Thymus (tissue), 11 donors: ENCODE measurements at regions not wholly inside any gene's neighbourhood (a gene's known extent, or its start where the extent isn't known, plus 50 kb on each side); places are given as distances from the start of the nearest gene placed in this dataset.

ENCODE experiments used
- DNase-seq, 9 donors: peaks; one replicate each; pipeline ENCODE4 v3.0.0-alpha.2; 2013; ENCODE audit warnings: low spot score in 9 of 9, low read depth in 6 of 9, missing footprints in 1 of 9
- H3K27ac ChIP-seq, 2 donors: one replicate each; pipeline ENCODE4 v1.5.1; 2013; ENCODE audit warnings: control low read depth in 1 of 2, low read depth in 1 of 2, low read length in 1 of 2, mild to moderate bottlenecking in 1 of 2, moderate library complexity in 1 of 2
- H3K27me3 ChIP-seq, 2 donors: one replicate each; pipeline ENCODE4 v1.5.1; 2013; ENCODE audit warnings: low read length in 1 of 2; ENCODE audit not compliant: control insufficient read depth in 2 of 2, insufficient read depth in 1 of 2
- H3K36me3 ChIP-seq, 2 donors: one replicate each; pipeline ENCODE4 v1.5.1; 2013; ENCODE audit warnings: low read length in 1 of 2, mild to moderate bottlenecking in 1 of 2, moderate library complexity in 1 of 2; ENCODE audit not compliant: control insufficient read depth in 2 of 2, insufficient read depth in 2 of 2
- H3K4me1 ChIP-seq, 2 donors: one replicate each; pipeline ENCODE4 v1.5.1; 2013; ENCODE audit warnings: low read length in 2 of 2; ENCODE audit not compliant: control insufficient read depth in 2 of 2, insufficient read depth in 2 of 2
- H3K4me3 ChIP-seq, 2 donors: one replicate each; pipeline ENCODE4 v1.5.1; 2013; ENCODE audit warnings: low read length in 2 of 2, control low read depth in 1 of 2, mild to moderate bottlenecking in 1 of 2
- H3K9me3 ChIP-seq, 2 donors: one replicate each; pipeline ENCODE4 v1.5.1; 2013; ENCODE audit warnings: low read length in 1 of 2, mild to moderate bottlenecking in 1 of 2; ENCODE audit not compliant: control insufficient read depth in 2 of 2, insufficient read depth in 1 of 2
- WGBS: extraction: QIAGEN DNeasy Blood & Tissue Kit; methylation state at CpG from one replicate; pipeline ENCODE4 v1.1.7; 2013; 5-methylcytosine and 5-hydroxymethylcytosine counted together
- donor health status: healthy.

DNA sequence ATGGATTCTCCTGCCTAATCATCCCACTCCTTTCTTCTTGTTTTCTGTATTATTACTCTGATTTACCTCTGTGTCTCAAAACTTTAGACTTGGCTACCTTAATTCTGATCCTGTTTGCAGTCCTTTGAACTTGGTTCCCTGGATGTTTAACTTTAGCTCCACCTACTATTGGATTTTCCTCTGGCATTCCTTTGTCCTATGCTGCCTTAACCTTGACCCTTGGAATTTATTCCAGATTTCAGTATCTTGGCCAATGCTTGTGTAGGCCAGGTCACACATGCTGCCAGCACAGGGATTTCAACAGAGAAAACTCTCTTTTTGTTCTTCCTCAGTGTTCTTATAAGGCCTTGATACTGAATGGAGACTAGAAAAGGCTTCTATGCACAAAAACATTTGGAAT lies 65.0 kb upstream of the DNAJC19 start:
- no peaks in the 10 kb centered on the region for H3K27me3 ChIP-seq
- H3K4me1 ChIP-seq: no peaks in the 10 kb centered on the region
- no peak for DNase-seq
- H3K9me3 ChIP-seq: no peaks in the 10 kb centered on the region
- H3K36me3 ChIP-seq: no peaks in the 10 kb centered on the region
- no peak overlapping the region for H3K27ac ChIP-seq
- H3K4me3 ChIP-seq: no peak overlapping the region

GRCh38 chr3:181052256-181052655 lies 62.7 kb upstream of the DNAJC19 start:
- Histone ChIP-seq H3K36me3 (no peaks in the 10 kb centered on the region), H3K9me3 (no peaks in the 10 kb centered on the region), H3K4me3 (no peak overlapping the region), H3K4me1 (no peaks in the 10 kb centered on the region), H3K27me3 (no peaks in the 10 kb centered on the region), H3K27ac (no peak overlapping the region)
- 70% methylated on average over 2 of the region's 2 CpGs for WGBS
- DNase-seq: no peak

GRCh38 chr3:181050738-181051137 lies 61.2 kb upstream of the DNAJC19 start:
- no peak for DNase-seq
- 15% methylated on average over 1 of the region's 1 CpG for WGBS
- peaks cover 0 to 9% of the 10 kb centered on the region in 2 donors for H3K9me3 ChIP-seq
- no peaks in the 10 kb centered on the region for H3K36me3 ChIP-seq
- H3K4me1 ChIP-seq: no peaks in the 10 kb centered on the region
- H3K27ac ChIP-seq: no peak overlapping the region
- no peak overlapping the region for H3K4me3 ChIP-seq
- no peaks in the 10 kb centered on the region for H3K27me3 ChIP-seq

DNA sequence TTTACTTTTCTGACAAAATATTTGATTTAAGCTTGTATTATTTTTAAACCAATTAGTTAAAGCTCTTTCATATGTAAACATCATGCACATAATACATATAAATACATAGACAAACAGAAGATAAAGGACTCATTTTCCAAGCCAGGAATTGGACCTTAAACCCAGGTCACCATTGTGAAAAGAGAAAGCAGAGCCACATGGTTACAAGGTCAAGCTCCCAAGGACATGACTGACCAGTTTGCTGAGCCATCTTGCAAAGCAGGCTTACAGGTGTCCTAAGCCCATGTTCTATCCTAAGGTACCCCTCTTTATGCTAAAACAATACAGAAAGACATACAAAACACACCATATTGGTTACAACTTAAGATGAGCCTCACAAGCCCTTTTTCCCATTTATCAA lies 50.5 kb upstream of the DNAJC19 start:
- Histone ChIP-seq H3K36me3 (no peaks in the 10 kb centered on the region), H3K4me3 (no peak overlapping the region), H3K27me3 (no peaks in the 10 kb centered on the region), H3K9me3 (no peaks in the 10 kb centered on the region), H3K27ac (no peak overlapping the region), H3K4me1 (no peaks in the 10 kb centered on the region)
- no peak for DNase-seq
